Panc1 (cell line): ENCODE measurements at regions not wholly inside any gene's neighbourhood (a gene's known extent, or its start where the extent isn't known, plus 50 kb on each side); places are given as distances from the start of the nearest gene placed in this dataset.

Source experiments
- ATAC-seq: fragments of 200-7000 bp; cut with Tn5 transposase; 2 replicates; pipeline ENCODE4 v1.9.1; 2020; ENCODE audit warnings: mild to moderate bottlenecking, moderate library complexity
- BruUV-seq: library from RNA; stranded (reverse); fragments of 400-500 nt; replicated peaks from 2 replicates; lab custom pipeline; 2021; lab: Mats Ljungman, UMichigan
- CTCF ChIA-PET: fragments of 300-600 bp; sonication (Branson Sonifier 250); formaldehyde crosslinking; loops from one replicate; lab custom pipeline; 2022; ENCODE audit warnings: antibody characterized with exemption; lab: Charles Lee
- POLR2A ChIA-PET: fragments of 300-600 bp; sonication (Branson Sonifier 250); formaldehyde crosslinking; loops from one replicate; lab custom pipeline; 2022; ENCODE audit warnings: antibody characterized with exemption; lab: Charles Lee
- DNase-seq: peaks from one replicate; pipeline ENCODE4 v3.0.0-alpha.2; 2010; ENCODE audit warnings: low read depth, low spot score
- H3K27ac ChIP-seq: 2 replicates; pipeline ENCODE4 v1.5.1; 2011; ENCODE audit warnings: mild to moderate bottlenecking, low read length, inconsistent platforms
- H3K27me3 ChIP-seq: fragments of 200-500 bp; sonication (Bioruptor generic); 2 replicates; pipeline ENCODE4 v1.6.0; 2014; ENCODE audit warnings: low read length, inconsistent platforms; ENCODE audit not compliant: control insufficient read depth, insufficient read depth
- H3K36me3 ChIP-seq: fragments of 200-500 bp; sonication (Bioruptor generic); 2 replicates; pipeline ENCODE4 v1.5.1; 2014; ENCODE audit warnings: inconsistent platforms, mild to moderate bottlenecking, low read length, moderate library complexity; ENCODE audit not compliant: control insufficient read depth, insufficient read depth
- H3K4me1 ChIP-seq: 2 replicates; pipeline ENCODE4 v1.5.1; 2011; ENCODE audit warnings: inconsistent platforms, mild to moderate bottlenecking, low read length, moderate library complexity; ENCODE audit not compliant: control insufficient read depth, insufficient read depth
- H3K4me3 ChIP-seq, 2 experiments: 2 replicates each; pipeline ENCODE4 v1.5.1; 2011 to 2012; ENCODE audit warnings: low read depth in 2 of 2, low read length in 2 of 2, mild to moderate bottlenecking in 2 of 2, inconsistent platforms in 1 of 2, moderate library complexity in 1 of 2
- H3K9me3 ChIP-seq: fragments of 200-500 bp; sonication (Bioruptor generic); 2 replicates; pipeline ENCODE4 v1.5.1; 2014; ENCODE audit warnings: low read depth, mild to moderate bottlenecking, inconsistent platforms, low read length, moderate library complexity; ENCODE audit not compliant: control insufficient read depth, insufficient read depth
- CTCF ChIP-seq: fragments of 450-650 bp; IDR thresholded peaks from 2 replicates; pipeline ENCODE4 v1.5.1; 2017; ENCODE audit warnings: mild to moderate bottlenecking
- POLR2AphosphoS5 ChIP-seq: IDR thresholded peaks from 2 replicates; pipeline ENCODE4 v1.6.1; 2012; ENCODE audit warnings: mild to moderate bottlenecking, low read depth, low read length, moderate library complexity
- REST ChIP-seq, 2 experiments: IDR thresholded peaks; 2 replicates each; pipeline ENCODE4 v1.6.1; 2011 to 2012; ENCODE audit warnings: low read depth in 2 of 2, control low read depth in 1 of 2, low read length in 1 of 2, mild to moderate bottlenecking in 1 of 2, moderate library complexity in 1 of 2; ENCODE audit not compliant: insufficient read depth in 1 of 2
- SIN3A ChIP-seq: IDR thresholded peaks from 2 replicates; pipeline ENCODE4 v1.6.1; 2012; ENCODE audit warnings: low read depth, mild to moderate bottlenecking, low read length, moderate library complexity, borderline replicate concordance; ENCODE audit not compliant: insufficient read depth
- TCF7L2 ChIP-seq: IDR thresholded peaks from 2 replicates; pipeline ENCODE4 v1.6.1; 2011; ENCODE audit warnings: mild to moderate bottlenecking, low read depth, low read length, inconsistent platforms
- in situ Hi-C: cut with HindIII; loops from 2 replicates; pipeline ENCODE4 v1.10.0; 2016; ENCODE audit warnings: low sequenced_read_pairs, low pct_unique_long_range_greater_than_20kb
- intact Hi-C: fragments of 100-400 bp; cut with micrococcal nuclease; formaldehyde crosslinking; loops from one replicate; pipeline ENCODE4 v1.10.0; 2022; ENCODE audit not compliant: unreplicated experiment

GRCh38 chr3:46102780-46103130 lies 75.5 kb upstream of the XCR1 start:
- H3K36me3 ChIP-seq = no peaks in the 10 kb centered on the region
- no peak overlapping the region for H3K4me3 ChIP-seq
- DNase-seq = no peak
- CTCF ChIA-PET = no interaction called here
- intact Hi-C loops = no loop called here
- POLR2A ChIA-PET = no interaction called here
- BruUV-seq = no TSS peak
- in situ Hi-C loops = no loop called here
- TF ChIP-seq SIN3A = no peak
- no peak for TF ChIP-seq TCF7L2
- TF ChIP-seq CTCF = no peak
- TF ChIP-seq REST (IDR thresholded peaks at IDR 0.05; ENCODE audit: insufficient read depth in 1 of 2, low read depth in 2 of 2, low read length in 1 of 2) = no peak
- TF ChIP-seq POLR2AphosphoS5 = no peak
- no peaks in the 10 kb centered on the region for H3K27me3 ChIP-seq
- H3K27ac ChIP-seq = no peak overlapping the region
- no peaks in the 10 kb centered on the region for H3K4me1 ChIP-seq
- no peaks in the 10 kb centered on the region for H3K9me3 ChIP-seq
- no peak for ATAC-seq

GRCh38 chr3:46102059-46102779 lies 74.9 kb upstream of the XCR1 start:
- H3K27ac ChIP-seq = no peak overlapping the region
- intact Hi-C loops = no loop called here
- POLR2A ChIA-PET = no interaction called here

More at GRCh38 chr3:46102059-46102779, 74.9 kb upstream of the XCR1 start:
- Histone ChIP-seq H3K9me3 (no peaks in the 10 kb centered on the region), H3K4me1 (no peaks in the 10 kb centered on the region), H3K36me3 (no peaks in the 10 kb centered on the region), H3K4me3 (no peak overlapping the region), H3K27me3 (no peaks in the 10 kb centered on the region)
- CTCF ChIA-PET = no interaction called here
- DNase-seq (no peak), ATAC-seq (no peak)
- in situ Hi-C loops = no loop called here
- no peak for TF ChIP-seq POLR2AphosphoS5
- no peak for TF ChIP-seq TCF7L2
- no peak; the same call in 1 of the 2 replicates for TF ChIP-seq CTCF
- no TSS peak for BruUV-seq
